ENCODE measurements at regions not wholly inside any gene's neighbourhood (a gene's known extent, or its start where the extent isn't known, plus 50 kb on each side); places are given as distances from the start of the nearest gene placed in this dataset.

- no peak for TF ChIP-seq MYC (IDR thresholded peaks at IDR 0.05; ENCODE audit: low read depth, low read length)
- TF ChIP-seq POLR2A (IDR thresholded peaks at IDR 0.05; ENCODE audit: extremely low read depth, insufficient read length), result no peak
- no peak for TF ChIP-seq CTCF (IDR thresholded peaks at IDR 0.05; ENCODE audit: low read depth, low read length)
Measured at GRCh38 chrX:65971151-65971550, 68.7 kb downstream of the VSIG4 start.
